Mammary epithelial cell (primary cell): ENCODE measurements at regions not wholly inside any gene's neighbourhood (a gene's known extent, or its start where the extent isn't known, plus 50 kb on each side); places are given as distances from the start of the nearest gene placed in this dataset.

Experiments
- CTCF ChIP-seq, 2 donors: IDR thresholded peaks in 1 of 2; conservative IDR thresholded peaks in 1 of 2; 2 replicates each; pipeline ENCODE4 v1.5.1; 2011 to 2012; ENCODE audit warnings: inconsistent platforms in 2 of 2, low read length in 2 of 2, mild to moderate bottlenecking in 2 of 2, control low read depth in 1 of 2, low read depth in 1 of 2; ENCODE audit not compliant: insufficient read depth in 1 of 2; ENCODE audit errors: extremely low read depth in 1 of 2
- EZH2 ChIP-seq: IDR thresholded peaks from 2 replicates; pipeline ENCODE4 v1.6.1; 2012; ENCODE audit warnings: low read length, inconsistent platforms, borderline replicate concordance

GRCh38 chr9:135357863-135358551 lies 121.6 kb upstream of the PPP1R26 start:
- TF ChIP-seq CTCF (conservative IDR thresholded peaks at IDR 0.05 in 1 of 2, IDR thresholded peaks at IDR 0.05 in 1 of 2; ENCODE audit: extremely low read depth in 1 of 2, insufficient read depth in 1 of 2, low read depth in 1 of 2, low read length in 2 of 2) (no peak), EZH2 (no peak)
